ENCODE measurements at regions not wholly inside any gene's neighbourhood (a gene's known extent, or its start where the extent isn't known, plus 50 kb on each side); places are given as distances from the start of the nearest gene placed in this dataset.
"Not testable (repeated sequence)": the region's sequence is repeated elsewhere in the genome, so short reads cannot be mapped to it uniquely, and the experiment has no call there.

GRCh38 chr7:9711259-9711918, 1262.3 kb upstream of the PHF14 start:
- no peak for TF ChIP-seq CTCF (IDR thresholded peaks at IDR 0.05; ENCODE audit: low read depth, low read length)
- no peak for DNase-seq (ENCODE audit: extremely low read depth, low read depth)

DNA sequence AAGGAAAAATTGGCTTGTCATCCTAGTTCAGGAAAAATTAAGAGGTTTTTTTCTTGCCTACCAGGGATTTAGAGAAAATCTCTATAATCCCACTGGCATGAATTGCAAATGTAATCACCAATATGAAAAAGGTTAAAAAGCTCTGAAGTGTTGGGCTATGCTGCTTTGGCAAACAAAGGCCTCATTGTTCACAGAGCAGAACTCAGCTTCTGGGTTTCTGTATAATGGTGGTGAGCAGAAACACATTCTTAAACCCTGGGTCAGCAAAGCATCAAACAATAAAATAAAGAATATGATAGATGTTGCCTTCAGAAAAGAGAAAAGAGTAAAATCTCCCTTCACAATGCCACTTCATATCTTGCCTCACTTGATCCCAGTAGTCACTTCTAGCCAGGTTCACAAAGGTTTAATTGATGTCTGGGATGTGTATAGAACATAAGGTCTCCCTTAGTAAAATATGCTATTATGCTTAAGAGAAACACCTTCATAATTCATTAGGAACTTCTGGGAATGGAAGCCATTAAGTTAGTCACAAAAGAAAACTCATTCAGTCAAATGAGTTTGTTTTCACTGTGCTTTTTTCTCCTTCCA, 1255.5 kb upstream of the PHF14 start:
- no peak for TF ChIP-seq CTCF (IDR thresholded peaks at IDR 0.05; ENCODE audit: low read depth, low read length)
- DNase-seq (ENCODE audit: extremely low read depth, low read depth) = no peak

DNA sequence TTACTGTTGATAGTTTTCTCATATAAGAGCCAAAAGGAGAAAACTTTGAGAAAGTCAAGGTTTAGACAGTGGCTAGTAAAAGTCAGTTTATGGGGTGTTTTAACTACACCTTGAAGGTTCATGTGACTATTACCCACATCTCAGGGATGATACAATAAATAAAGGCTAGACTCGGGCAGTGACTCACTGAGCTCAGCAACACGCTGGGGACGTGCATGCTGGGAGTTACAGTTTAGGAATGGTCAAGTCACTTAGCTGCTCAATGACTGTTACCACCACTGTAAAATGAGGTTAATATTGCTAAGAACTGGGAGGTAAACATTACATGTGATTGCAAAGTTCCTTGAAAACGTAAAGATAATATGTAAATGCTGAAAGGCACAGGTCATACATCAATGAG, 1254.4 kb upstream of the PHF14 start:
- TF ChIP-seq CTCF (IDR thresholded peaks at IDR 0.05; ENCODE audit: low read depth, low read length) = no peak

GRCh38 chr7:9719721-9720120, 1254.0 kb upstream of the PHF14 start:
- TF ChIP-seq CTCF (IDR thresholded peaks at IDR 0.05; ENCODE audit: low read depth, low read length) = no peak
- DNase-seq (ENCODE audit: extremely low read depth, low read depth) = no peak

More for the DNA sequence above, 1254.4 kb upstream of the PHF14 start:
- DNase-seq (ENCODE audit: extremely low read depth, low read depth) = no peak

GRCh38 chr7:9725940-9726663, 1247.6 kb upstream of the PHF14 start:
- DNase-seq (ENCODE audit: extremely low read depth, low read depth) = not testable (repeated sequence)

GRCh38 chr7:9726811-9727210, 1246.9 kb upstream of the PHF14 start:
- not testable (repeated sequence) for DNase-seq (ENCODE audit: extremely low read depth, low read depth)

DNA sequence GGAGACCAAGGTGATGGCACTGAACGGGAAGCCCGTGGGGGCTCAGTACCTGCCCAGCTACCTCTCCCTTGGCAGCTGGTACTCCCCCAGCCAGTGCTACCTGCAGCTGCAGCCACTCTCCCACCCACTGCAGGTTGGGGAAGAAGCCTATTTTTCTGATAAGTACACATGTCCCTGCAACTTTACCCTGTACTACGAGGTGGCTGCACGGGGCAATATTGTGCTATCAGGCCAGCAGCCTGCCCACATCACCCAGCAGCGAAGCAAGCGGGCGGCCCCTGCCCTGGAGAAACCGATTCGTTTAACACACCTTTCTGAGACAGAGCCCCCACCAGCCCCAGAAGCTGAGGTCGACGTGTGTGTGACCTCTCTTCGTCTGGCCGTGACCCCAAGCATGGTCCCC, 1246.2 kb upstream of the PHF14 start:
- DNase-seq (ENCODE audit: extremely low read depth, low read depth) = not testable (repeated sequence)

- DNase-seq (ENCODE audit: extremely low read depth, low read depth) = not testable (repeated sequence)
These were observed 1245.5 kb upstream of the PHF14 start for GRCh38 chr7:9728014-9728657.

GRCh38 chr7:9752033-9752432, 1221.6 kb upstream of the PHF14 start:
- DNase-seq (ENCODE audit: extremely low read depth, low read depth) = no peak
- no peak for TF ChIP-seq CTCF (IDR thresholded peaks at IDR 0.05; ENCODE audit: low read depth, low read length)
